Fibroblast of lung (primary cell): ENCODE measurements at regions not wholly inside any gene's neighbourhood (a gene's known extent, or its start where the extent isn't known, plus 50 kb on each side); places are given as distances from the start of the nearest gene placed in this dataset.

Experiments used
- DNase-seq, 2 donors: peaks; one replicate each; pipeline versions ENCODE4 v3.0.0 to v3.0.0-alpha.2; 2010; ENCODE audit warnings: low read depth in 2 of 2
- H2AFZ ChIP-seq: 2 replicates; pipeline ENCODE4 v1.5.1; 2012; ENCODE audit warnings: low read length, control low read depth, inconsistent platforms
- H3K27ac ChIP-seq: 2 replicates; pipeline ENCODE4 v1.5.1; 2011; ENCODE audit warnings: low read length, control low read depth; ENCODE audit not compliant: insufficient read depth
- H3K27me3 ChIP-seq: 2 replicates; pipeline ENCODE4 v1.5.1; 2011; ENCODE audit warnings: mild to moderate bottlenecking, low read length; ENCODE audit not compliant: control insufficient read depth, insufficient read depth
- H3K36me3 ChIP-seq: 2 replicates; pipeline ENCODE4 v1.5.1; 2011; ENCODE audit warnings: low read length; ENCODE audit not compliant: control insufficient read depth, insufficient read depth
- H3K4me1 ChIP-seq: 2 replicates; pipeline ENCODE4 v1.5.1; 2011; ENCODE audit warnings: low read length; ENCODE audit not compliant: control insufficient read depth, insufficient read depth; ENCODE audit errors: extremely low read depth
- H3K4me2 ChIP-seq: 2 replicates; pipeline ENCODE4 v1.5.1; 2011; ENCODE audit warnings: low read length, control low read depth; ENCODE audit not compliant: insufficient read depth; ENCODE audit errors: extremely low read depth
- H3K4me3 ChIP-seq, 4 experiments: fragments of 200-600 bp in 1 of 4; sonication (generic) in 1 of 4; replicated peaks in 1 of 4; 2 replicates each; pipeline ENCODE4 v1.5.1; 2011 to 2016; ENCODE audit warnings: low read length in 4 of 4, low read depth in 3 of 4, mild to moderate bottlenecking in 3 of 4, control low read depth in 2 of 4, inconsistent platforms in 1 of 4, mixed read lengths in 1 of 4; ENCODE audit not compliant: insufficient read depth in 1 of 4; ENCODE audit errors: control extremely low read depth in 1 of 4
- H3K79me2 ChIP-seq: 2 replicates; pipeline ENCODE4 v1.5.1; 2012; ENCODE audit warnings: mild to moderate bottlenecking, low read length, inconsistent platforms; ENCODE audit not compliant: control insufficient read depth, insufficient read depth
- H3K9ac ChIP-seq: 2 replicates; pipeline ENCODE4 v1.5.1; 2011; ENCODE audit warnings: mild to moderate bottlenecking, low read length, control low read depth; ENCODE audit not compliant: insufficient read depth
- H3K9me3 ChIP-seq: 2 replicates; pipeline ENCODE4 v1.5.1; 2012; ENCODE audit warnings: low read depth, low read length; ENCODE audit not compliant: control insufficient read depth, insufficient read depth
- H4K20me1 ChIP-seq: 2 replicates; pipeline ENCODE4 v1.5.1; 2011; ENCODE audit warnings: low read length; ENCODE audit not compliant: control insufficient read depth, insufficient read depth; ENCODE audit errors: extremely low read depth
- EZH2 ChIP-seq: IDR thresholded peaks from 2 replicates; pipeline ENCODE4 v1.5.1; 2012; ENCODE audit warnings: low read length, control low read depth, mild to moderate bottlenecking; ENCODE audit errors: missing control alignments
- TF ChIP-seq, protein P1 (sequence below), 2 donors: IDR thresholded peaks in 1 of 2; conservative IDR thresholded peaks in 1 of 2; 1 replicate in 1 of 2; 2 replicates in 1 of 2; pipeline ENCODE4 v1.5.1; 2011 to 2012; ENCODE audit warnings: low read length in 2 of 2, control low read depth in 1 of 2, inconsistent platforms in 1 of 2, low read depth in 1 of 2, mild to moderate bottlenecking in 1 of 2

DNA sequence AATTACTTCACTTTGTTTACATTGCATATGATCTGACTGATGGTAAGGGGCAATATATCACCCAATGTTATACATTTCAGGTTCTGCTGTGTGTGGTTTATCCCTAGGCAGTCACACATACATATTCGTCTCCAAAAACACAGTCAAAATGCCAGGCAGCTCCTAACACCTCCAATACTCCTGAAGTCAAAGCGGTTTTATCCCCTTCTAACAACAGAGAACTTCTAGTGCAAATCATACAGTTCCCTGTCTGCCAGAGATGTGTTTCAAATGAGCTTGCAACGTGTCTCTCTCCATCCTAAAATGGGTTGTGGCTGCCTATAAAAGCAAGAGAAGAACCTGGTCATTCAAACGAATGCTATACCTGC, 328.9 kb downstream of the ELAVL2 start:
- Histone ChIP-seq H3K4me1 (no peaks in the 10 kb centered on the region), H3K9ac (no peak overlapping the region), H3K4me3 (no peak overlapping the region), H3K79me2 (no peaks in the 10 kb centered on the region), H3K4me2 (no peak overlapping the region), H2AFZ (no peak overlapping the region), H3K9me3 (no peaks in the 10 kb centered on the region), H3K27me3 (no peaks in the 10 kb centered on the region), H3K36me3 (no peaks in the 10 kb centered on the region), H3K27ac (no peak overlapping the region), H4K20me1 (no peaks in the 10 kb centered on the region)
- no peak for DNase-seq
- no peak for TF ChIP-seq EZH2
- TF ChIP-seq, protein P1, sequence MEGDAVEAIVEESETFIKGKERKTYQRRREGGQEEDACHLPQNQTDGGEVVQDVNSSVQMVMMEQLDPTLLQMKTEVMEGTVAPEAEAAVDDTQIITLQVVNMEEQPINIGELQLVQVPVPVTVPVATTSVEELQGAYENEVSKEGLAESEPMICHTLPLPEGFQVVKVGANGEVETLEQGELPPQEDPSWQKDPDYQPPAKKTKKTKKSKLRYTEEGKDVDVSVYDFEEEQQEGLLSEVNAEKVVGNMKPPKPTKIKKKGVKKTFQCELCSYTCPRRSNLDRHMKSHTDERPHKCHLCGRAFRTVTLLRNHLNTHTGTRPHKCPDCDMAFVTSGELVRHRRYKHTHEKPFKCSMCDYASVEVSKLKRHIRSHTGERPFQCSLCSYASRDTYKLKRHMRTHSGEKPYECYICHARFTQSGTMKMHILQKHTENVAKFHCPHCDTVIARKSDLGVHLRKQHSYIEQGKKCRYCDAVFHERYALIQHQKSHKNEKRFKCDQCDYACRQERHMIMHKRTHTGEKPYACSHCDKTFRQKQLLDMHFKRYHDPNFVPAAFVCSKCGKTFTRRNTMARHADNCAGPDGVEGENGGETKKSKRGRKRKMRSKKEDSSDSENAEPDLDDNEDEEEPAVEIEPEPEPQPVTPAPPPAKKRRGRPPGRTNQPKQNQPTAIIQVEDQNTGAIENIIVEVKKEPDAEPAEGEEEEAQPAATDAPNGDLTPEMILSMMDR (conservative IDR thresholded peaks at IDR 0.05 in 1 of 2, IDR thresholded peaks at IDR 0.05 in 1 of 2; ENCODE audit: low read depth in 1 of 2, low read length in 2 of 2) = no peak

DNA sequence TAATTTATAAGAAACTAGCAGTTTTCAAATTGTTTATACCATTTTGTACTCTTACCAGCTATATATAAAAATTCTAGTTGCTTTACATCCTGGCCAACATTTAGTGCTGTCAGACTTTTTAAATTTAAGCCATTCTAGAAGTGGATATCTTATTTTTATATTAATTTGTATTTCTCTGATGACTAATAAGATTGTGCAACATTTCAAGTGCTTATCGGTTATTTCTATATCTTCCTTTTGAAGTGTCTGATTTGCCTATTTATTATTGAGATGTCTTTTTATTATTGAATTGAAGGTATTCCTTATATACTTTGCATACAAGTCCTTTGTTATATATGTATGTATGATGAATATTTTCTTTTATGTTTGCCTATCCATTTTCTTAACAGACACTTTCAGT, 324.0 kb downstream of the ELAVL2 start:
- Histone ChIP-seq H3K27me3 (no peaks in the 10 kb centered on the region), H4K20me1 (no peaks in the 10 kb centered on the region), H3K27ac (no peak overlapping the region), H3K9me3 (no peaks in the 10 kb centered on the region), H3K4me1 (no peaks in the 10 kb centered on the region), H3K36me3 (no peaks in the 10 kb centered on the region), H3K9ac (no peak overlapping the region), H3K79me2 (no peaks in the 10 kb centered on the region), H2AFZ (no peak overlapping the region), H3K4me3 (no peak overlapping the region), H3K4me2 (no peak overlapping the region)
- no peak for TF ChIP-seq EZH2
- TF ChIP-seq, protein P1 (conservative IDR thresholded peaks at IDR 0.05 in 1 of 2, IDR thresholded peaks at IDR 0.05 in 1 of 2; ENCODE audit: low read depth in 1 of 2, low read length in 2 of 2) = no peak
- no peak for DNase-seq

DNA sequence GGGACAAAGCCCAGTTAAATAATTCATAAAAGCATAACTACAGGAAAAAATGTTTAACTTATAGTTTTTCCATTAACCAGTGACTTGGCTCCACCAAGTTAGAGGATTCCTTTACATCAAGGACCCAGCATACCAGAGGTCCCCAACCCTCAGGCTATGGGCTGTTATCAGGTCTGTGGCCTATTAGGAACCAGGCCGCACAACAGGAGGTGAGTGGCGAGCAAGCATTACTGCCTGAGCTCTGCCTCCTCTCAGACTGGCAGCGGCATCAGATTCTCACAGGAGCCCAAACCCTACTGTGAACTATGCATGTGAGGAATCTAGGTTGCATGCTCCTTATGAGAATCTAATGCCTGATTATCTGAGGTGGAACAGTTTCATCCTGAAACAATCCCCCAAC, 303.1 kb downstream of the ELAVL2 start:
- H4K20me1 ChIP-seq = no peaks in the 10 kb centered on the region
- no peaks in the 10 kb centered on the region for H3K4me1 ChIP-seq
- H3K4me2 ChIP-seq = no peak overlapping the region
- H3K9me3 ChIP-seq = no peaks in the 10 kb centered on the region
- H3K9ac ChIP-seq = no peak overlapping the region
- H3K27me3 ChIP-seq = no peaks in the 10 kb centered on the region
- no peaks in the 10 kb centered on the region for H3K36me3 ChIP-seq
- no peak overlapping the region for H3K27ac ChIP-seq
- no peaks in the 10 kb centered on the region for H3K79me2 ChIP-seq
- DNase-seq = no peak
- no peak overlapping the region for H2AFZ ChIP-seq
- TF ChIP-seq, protein P1 (conservative IDR thresholded peaks at IDR 0.05 in 1 of 2, IDR thresholded peaks at IDR 0.05 in 1 of 2; ENCODE audit: low read depth in 1 of 2, low read length in 2 of 2) = no peak
- no peak for TF ChIP-seq EZH2
- H3K4me3 ChIP-seq = no peak overlapping the region
